AG09319 (cell line): ENCODE measurements at regions not wholly inside any gene's neighbourhood (a gene's known extent, or its start where the extent isn't known, plus 50 kb on each side); places are given as distances from the start of the nearest gene placed in this dataset.

Source experiments
- DNase-seq: peaks from one replicate; pipeline ENCODE4 v3.0.0-alpha.2; 2010; ENCODE audit warnings: low read depth; ENCODE audit errors: extremely low read depth
- TF ChIP-seq, protein P1 (sequence below): IDR thresholded peaks from 2 replicates; pipeline ENCODE4 v1.5.1; 2011; ENCODE audit warnings: low read depth, mild to moderate bottlenecking, inconsistent platforms, low read length, moderate library complexity

DNA sequence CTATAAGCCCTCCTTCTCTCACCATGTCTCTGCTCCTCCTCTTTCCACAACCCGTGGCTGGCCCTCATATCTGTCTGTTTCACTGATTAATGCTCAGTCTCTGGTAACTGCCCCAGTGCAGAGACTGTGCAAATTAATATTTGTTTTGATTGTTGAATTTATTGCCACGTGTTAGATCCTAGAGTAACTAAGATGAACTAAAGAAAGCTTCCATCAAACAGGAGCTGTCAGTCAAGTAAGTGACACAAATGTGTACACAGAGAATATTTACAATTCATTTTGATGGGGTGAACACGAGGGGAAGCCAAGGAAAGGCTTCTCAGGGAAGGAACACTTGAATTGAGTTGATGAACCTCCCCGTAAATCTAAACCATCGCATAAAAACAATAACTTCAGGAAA lies 182.5 kb downstream of the BAMBI start:
- TF ChIP-seq, protein P1, sequence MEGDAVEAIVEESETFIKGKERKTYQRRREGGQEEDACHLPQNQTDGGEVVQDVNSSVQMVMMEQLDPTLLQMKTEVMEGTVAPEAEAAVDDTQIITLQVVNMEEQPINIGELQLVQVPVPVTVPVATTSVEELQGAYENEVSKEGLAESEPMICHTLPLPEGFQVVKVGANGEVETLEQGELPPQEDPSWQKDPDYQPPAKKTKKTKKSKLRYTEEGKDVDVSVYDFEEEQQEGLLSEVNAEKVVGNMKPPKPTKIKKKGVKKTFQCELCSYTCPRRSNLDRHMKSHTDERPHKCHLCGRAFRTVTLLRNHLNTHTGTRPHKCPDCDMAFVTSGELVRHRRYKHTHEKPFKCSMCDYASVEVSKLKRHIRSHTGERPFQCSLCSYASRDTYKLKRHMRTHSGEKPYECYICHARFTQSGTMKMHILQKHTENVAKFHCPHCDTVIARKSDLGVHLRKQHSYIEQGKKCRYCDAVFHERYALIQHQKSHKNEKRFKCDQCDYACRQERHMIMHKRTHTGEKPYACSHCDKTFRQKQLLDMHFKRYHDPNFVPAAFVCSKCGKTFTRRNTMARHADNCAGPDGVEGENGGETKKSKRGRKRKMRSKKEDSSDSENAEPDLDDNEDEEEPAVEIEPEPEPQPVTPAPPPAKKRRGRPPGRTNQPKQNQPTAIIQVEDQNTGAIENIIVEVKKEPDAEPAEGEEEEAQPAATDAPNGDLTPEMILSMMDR: no peak
- no peak for DNase-seq

DNA sequence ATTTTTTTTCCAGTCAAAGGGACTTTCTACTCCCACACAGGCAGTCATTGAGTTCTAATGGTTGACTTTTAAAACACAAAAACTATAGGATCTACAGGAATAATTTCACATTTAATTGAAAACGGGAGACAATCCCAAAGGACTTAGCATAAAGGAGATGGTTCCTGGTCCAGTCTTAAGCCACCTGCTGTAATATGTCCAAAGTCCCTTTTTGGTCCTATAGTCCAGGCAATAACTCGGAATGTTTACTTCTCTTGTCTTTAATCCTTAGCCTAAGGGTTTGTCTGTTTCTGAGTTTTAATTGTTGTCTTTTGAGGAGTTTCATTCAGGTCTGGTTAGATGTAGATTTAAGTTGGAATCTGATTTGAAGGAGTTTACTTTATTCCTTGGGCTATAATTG lies 184.9 kb downstream of the BAMBI start:
- TF ChIP-seq, protein P1: no peak
- DNase-seq: no peak

DNA sequence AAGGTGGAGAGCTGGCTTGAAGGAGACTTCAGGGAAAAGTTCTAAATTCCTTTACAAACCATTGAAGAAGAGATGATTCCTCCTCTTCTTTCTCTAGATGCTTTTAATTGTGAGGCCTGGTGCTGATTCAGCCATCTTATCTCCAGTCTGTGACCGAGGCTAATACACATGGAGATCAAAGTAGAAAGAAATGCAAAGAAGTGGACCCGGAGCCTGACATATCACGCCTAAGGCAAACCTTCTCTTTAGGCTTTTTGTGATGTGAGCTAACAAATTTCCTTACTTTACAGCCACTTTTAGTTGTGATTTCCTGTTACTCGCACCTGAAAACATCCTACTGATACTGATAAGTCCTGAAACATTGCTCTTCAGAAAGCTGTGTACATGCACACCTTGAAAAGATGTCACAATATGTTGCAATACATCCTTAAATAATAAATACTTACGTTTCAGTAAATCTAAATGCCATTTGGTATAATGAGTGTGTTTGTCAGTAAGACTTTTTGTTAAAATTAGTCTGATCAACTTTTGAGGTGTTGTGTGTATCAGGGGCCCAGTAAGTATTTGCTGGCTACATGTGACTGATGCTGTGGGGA lies 192.4 kb downstream of the BAMBI start:
- no peak for DNase-seq
- TF ChIP-seq, protein P1: no peak

DNA sequence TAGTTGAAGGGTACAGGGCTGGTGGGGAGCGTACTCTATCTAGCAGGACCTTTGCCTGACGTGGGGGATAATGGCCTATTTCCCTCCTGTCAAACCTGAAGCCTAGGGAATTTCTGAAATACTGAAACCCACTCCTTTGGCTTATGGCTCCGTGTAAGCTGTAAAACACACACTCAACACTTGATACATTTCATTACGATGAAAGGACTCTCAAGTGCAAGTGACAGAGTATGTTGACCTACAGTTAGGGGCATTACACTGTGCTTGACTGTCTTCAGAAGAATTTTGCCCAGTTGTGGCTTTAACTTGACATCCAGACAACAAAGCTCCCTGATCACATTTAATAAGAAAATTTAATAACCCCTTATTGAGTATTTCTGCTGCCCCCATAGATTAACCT lies 194.3 kb downstream of the BAMBI start:
- DNase-seq: no peak
- TF ChIP-seq, protein P1: no peak

DNA sequence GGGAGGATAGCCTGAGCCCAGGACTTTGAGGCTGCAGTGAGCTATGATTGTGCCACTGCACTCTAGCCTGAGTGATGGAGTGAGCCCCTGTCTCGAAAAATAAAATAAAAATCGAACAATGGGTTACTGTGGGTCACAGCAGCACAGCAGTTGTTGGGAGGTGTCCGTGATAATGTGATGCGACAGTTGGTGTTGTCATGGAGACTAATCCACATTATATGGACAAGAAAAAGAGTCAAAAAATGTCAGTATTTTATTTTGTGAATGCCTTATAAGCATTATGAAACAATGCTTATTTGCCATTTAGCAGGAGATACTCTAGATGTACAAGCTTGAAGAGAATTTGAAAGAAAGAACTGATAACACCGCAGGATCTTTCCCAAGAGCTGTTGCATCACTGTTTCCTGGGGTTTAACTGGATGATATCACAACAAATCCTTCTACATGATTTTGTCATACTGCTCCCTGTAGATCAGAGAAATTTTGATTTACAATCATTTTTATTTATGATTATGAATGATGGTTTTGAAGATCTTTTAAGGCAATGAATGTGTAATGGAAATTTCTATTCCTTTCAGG lies 195.4 kb downstream of the BAMBI start:
- DNase-seq: no peak
- TF ChIP-seq, protein P1: no peak

DNA sequence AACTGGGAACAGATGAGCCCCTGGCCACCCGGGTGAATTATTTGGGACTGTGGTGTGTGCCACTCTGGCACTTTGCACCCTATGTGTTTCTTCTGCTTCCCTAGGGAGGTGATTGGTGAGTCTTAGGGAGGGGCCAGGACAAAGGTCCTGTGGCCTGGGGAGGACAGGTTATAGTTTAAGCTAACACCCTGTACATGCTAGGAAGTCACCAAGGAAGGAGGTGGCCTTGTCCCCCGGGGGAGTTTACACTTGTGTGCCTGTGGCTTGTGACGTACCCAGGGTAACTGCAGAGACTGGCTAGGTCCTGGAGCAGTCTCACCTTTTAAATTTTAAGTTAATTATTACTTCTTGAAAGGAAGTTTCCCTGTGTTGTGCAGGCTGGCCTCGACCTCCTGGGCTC lies 196.2 kb downstream of the BAMBI start:
- TF ChIP-seq, protein P1: no peak
- DNase-seq: no peak

DNA sequence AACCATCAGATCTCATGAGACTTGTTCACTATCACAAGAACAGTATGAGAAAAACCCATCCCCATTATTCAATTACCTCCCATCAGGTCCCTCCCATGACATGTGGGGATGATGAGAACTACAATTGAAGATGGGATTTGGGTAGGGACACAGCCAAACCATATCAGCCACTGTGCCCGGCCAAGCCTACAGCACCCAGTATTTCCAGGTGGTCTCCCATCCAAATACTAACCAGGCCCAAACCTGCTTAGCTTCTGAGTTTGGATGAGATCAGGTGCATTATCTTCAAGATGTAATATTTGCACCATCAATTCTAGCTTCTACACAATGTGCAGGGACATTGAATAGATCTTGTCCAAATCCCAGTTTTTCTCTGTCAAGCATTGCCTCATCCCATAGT lies 196.9 kb downstream of the BAMBI start:
- DNase-seq: no peak

More for the DNA sequence above, 196.9 kb downstream of the BAMBI start:
- TF ChIP-seq, protein P1: no peak
